ENCODE measurements at regions not wholly inside any gene's neighbourhood (a gene's known extent, or its start where the extent isn't known, plus 50 kb on each side); places are given as distances from the start of the nearest gene placed in this dataset.

GRCh38 chr4:85062466-85062865 is 96.0 kb upstream of the WDFY3 start:
- TF ChIP-seq CTCF (IDR thresholded peaks at IDR 0.05; ENCODE audit: low read depth, low read length, missing input control) (no peak), TAF1 (conservative IDR thresholded peaks at IDR 0.05) (no peak), REST (IDR thresholded peaks at IDR 0.05) (no peak), SP1 (IDR thresholded peaks at IDR 0.05) (no peak), HNF4G (IDR thresholded peaks at IDR 0.05) (no peak), GABPA (IDR thresholded peaks at IDR 0.05 in 1 of 2, conservative IDR thresholded peaks at IDR 0.05 in 1 of 2) (no peak), JUND (IDR thresholded peaks at IDR 0.05) (no peak), EGR1 (IDR thresholded peaks at IDR 0.05; ENCODE audit: low read depth in 2 of 2) (no peak), RAD21 (IDR thresholded peaks at IDR 0.05) (no peak), MAX (IDR thresholded peaks at IDR 0.05) (no peak)
